D341Med (cell line): ENCODE measurements at regions not wholly inside any gene's neighbourhood (a gene's known extent, or its start where the extent isn't known, plus 50 kb on each side); places are given as distances from the start of the nearest gene placed in this dataset.
"Not testable (repeated sequence)": the region's sequence is repeated elsewhere in the genome, so short reads cannot be mapped to it uniquely, and the experiment has no call there.

Experiments used
- DNase-seq: peaks from one replicate; pipeline ENCODE4 v3.0.0; 2012; ENCODE audit warnings: low spot score

DNA sequence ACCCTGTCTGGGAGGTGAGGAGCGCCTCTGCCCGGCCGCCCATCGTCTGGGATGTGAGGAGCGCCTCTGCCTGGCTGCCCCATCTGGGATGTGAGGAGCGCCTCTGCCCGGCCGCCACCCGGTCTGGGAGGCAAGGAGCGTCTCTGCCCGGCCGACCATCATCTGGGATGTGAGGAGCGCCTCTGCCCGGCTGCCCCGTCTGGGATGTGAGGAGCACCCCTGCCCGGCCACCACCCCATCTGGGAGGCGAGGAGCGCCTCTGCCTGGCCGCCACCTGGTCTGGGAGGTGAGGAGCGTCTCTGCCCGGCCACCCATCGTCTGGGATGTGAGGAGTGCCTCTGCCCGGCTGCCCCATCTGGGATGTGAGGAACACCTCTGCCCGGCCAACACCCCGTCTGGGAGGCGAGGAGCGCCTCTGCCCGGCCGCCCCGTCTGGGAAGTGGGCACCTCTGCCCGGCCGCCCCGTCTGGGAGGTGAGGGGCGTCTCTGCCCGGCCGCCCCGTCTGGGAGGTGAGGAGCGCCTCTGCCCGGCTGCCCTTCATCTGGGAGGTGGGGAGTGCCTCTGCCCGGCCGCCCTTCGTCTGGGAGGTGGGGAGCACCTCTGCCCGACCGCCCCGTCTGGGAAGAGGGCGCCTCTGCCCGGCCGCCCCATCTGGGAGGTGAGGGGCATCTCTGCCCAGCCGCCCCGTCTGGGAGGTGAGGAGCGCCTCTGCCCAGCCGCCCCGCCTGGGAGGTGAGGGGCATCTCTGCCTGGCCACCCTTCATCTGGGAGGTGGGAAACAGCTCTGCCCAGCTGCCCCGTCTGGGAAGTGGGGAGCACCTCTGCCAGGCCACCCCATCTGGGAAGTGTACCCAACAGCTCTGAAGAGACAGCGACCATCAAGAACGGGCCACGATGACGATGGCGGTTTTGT lies 399.7 kb downstream of the CAAP1 start:
- DNase-seq = not testable (repeated sequence)

DNA sequence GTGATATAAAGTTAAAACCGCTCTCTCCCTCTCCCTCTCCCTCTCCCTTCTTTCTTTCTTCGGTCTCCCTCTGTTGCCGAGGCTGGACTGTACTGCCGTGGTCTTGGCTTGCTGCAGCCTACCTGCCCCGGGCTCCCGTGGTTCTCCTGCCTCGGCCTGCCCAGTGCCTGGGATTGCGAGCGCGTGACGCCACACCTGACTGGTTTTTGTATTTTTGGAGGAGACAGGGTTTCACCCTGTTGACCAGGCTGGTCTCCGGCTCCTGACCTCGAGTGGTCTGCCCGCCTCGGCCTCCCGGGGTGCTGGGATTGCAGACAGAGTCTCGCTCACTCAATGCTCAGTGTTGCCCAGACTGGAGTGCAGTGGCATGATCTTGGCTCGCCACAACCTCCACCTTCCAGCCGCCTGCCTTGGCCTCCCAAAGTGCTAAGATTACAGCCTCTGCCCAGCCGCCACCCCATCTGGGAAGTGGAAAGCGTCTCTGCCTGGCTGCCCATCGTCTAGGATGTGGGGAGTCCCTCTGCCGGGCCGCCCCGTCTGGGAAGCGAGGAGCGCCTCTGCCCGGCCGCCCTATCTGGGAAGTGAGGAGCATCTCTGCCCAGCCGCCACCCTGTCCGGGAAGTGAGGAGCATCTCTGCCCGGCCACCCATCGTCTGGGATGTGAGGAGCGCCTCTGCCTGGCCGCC lies 400.5 kb downstream of the CAAP1 start:
- not testable (repeated sequence) for DNase-seq

DNA sequence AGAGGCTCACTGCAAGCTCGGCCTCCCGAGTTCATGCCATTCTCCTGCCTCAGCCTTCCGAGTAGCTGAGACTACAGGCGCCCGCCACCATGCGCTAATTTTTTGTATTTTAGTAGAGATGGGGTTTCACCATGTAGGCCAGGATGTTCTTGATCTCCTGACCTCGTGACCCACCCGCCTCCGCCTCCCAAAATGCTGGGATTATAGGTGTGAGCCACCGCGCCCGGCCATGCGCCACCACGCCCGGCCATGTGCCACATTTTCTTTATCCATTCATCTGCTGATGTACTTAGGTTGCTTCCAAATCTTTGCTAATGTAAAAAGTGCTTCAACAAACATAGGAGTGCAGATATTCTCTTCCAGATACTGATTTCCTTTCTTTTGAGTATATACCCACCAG lies 408.6 kb downstream of the CAAP1 start:
- DNase-seq = no peak

DNA sequence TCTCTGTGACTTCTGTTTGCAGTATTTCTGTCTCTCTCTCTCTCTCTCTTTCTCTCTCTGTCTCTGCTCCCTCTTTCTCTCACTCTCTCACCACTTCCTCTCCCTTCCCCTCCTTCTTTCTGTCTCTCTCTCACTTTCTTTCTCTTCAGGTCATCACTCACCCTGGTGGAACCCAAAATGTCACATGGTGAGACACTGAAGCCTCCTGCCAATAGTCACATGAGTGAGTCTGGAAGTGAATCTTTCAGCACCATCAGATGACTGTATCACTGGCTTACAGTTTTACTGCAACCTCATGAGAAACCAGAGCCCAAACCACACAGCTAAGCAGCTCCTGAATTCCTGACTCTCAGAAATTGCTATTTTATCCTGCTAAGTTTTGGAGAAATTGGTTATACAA lies 414.6 kb downstream of the CAAP1 start:
- no peak for DNase-seq

DNA sequence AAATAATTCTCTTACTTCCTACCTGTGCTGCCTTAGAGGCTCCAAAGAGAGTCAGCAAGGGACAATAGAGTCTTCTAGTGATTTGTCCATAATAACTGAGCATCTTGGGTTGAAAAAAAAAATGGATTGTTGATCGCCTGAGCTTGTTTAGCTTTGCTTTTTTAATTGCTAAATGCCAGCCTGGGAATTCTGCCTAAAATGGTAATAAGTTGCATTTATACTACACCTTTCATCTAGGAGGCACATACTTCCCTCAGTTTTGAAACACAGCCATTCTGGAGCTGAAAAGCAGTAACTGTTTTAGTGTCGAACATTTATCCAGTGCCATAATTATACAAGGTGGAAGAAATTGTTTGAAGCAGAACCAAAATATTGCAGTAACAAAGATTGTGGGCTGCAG lies 421.3 kb downstream of the CAAP1 start:
- no peak for DNase-seq

DNA sequence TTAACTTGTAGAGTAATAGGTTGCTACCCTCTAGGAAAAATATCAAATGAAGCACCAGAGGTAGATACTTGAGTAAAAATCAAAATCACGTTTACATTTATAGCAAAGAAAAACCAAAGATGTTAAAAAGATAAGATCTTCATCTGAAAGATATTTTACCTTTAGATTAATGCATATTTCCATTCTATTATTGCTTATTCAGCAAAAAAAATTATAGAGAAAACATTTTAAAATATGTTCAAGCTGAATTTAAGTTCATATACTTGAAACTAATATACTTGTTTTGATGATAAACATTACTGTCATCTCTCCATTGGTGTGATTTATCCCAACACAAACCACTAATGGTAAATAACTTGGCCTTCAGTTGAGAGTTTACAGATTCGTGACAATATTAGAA lies 422.3 kb downstream of the CAAP1 start:
- DNase-seq = no peak

DNA sequence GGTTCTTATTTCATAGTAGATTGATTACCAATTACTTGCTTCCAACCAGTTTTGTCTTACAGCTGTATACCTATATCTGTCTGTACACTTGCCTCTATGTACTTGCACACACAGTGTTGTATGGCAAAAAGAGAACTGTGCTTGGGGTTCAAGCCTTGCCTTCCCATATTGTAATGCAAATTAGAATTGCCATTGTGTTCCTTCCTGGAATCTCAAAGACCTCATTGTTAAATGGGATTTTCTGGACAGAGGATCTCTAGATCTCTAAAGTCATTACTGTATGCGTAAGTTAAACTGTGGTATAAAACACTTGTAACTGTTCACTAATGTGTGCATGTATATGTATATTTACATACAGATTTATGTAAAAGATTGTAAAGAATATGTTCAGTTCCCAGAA lies 428.8 kb downstream of the CAAP1 start:
- DNase-seq = no peak

DNA sequence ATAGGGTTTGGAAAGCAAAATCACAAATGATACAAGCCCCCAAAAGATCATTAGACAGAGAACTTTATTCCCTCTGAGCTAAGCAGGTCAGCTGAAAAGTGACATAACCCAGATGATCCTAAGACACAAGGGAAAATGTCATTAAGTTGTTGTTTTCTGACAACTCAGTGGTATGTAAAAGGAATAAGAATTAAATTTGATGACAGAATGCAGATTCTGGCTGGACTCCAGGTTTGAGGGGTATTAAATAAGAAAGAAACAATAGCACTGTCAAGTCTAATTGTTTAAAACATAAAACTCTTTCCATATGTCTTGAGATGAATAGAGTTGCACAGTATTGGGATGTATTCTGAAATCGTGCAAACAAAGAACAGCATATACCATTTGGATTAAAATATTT lies 429.9 kb downstream of the CAAP1 start:
- DNase-seq = no peak

DNA sequence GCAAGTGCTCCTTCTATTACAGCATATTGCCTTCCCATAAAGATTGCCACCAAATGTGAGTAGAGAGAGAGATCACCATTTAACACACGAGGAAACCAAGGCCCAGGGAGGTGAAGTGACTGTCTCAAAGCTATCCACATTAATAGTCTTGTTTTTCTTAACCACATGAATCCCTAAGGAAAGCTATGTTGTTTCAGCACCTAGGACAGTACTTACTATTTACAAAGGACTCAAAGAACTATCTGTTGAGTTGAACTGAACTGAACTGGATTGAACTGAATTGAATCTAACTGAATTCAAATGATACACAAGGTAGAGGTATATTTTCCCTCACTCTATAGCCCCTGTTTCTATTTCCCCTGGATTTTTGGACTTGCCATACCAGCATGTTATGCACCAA lies 430.4 kb downstream of the CAAP1 start:
- DNase-seq = no peak

DNA sequence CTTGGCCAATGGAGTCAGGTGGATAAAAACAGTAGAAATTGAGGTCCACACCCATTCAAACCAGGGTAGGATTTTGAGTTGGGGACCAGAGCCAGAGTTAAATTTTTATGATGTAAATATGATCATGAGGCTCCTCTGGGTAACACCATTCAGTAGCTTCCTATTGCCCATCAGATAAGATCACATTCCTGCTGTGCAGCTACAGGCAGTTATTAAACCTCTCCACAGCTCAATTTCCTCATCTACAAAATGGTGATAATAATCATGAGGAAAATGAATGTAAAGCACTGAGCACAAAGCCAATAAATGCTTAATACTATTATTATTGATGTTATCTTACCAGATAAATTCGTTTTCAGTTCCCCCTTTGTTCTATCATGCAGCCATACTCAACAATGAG lies 432.0 kb downstream of the CAAP1 start:
- DNase-seq = no peak

DNA sequence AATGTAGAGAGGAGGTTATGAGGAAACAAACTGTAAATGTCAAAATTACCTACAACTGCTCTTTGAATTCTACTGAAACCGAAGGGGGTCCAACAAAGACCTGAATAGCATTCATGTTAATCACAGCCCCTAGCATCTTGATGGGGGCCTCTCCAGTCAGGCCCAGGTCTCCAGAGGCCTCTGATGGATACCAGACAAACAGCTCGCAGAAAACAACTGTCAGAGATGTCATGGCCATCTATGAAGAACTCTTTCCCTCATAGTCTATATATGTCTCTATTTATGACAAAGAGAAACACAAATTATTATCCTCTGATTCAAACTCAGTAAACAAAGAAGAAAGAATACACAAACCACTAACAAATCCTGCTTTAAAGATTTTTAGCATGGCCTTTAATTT lies 432.6 kb downstream of the CAAP1 start:
- no peak for DNase-seq

DNA sequence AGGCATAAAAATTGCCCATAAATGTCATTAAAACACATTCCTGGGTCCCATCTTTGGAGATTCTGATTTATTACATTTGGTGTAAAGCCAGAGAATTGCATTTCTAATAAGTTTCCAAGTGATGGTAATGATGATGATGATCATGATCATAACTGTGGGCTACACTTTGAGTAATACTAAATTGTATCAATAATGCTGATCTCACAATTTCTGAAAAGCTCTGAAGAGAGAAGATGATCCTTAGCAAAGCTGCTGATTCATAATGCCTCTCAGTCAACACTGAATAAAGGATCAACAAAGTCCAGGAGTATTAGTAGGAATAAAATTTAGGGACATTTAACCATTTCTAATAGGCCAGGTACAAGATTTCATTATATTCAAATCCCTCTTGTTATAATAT lies 434.5 kb downstream of the CAAP1 start:
- no peak for DNase-seq

DNA sequence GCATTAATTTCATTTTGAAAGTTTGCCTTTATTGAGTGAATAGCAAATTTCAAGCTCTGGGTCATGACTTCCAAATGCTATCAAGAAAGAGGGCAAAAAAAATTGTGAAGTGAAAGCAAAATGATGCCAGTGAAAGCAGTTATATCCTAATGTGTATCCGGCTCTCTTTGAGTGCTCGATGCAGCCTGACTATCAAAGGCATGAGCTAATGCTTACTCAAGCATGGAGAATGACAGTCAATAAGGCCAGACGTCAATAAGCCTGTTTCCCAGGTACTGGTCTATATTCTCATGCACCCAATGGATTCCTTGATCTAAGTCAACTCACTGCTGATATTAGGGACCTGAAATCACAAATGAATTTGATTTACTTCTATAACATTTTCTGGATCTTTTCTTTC lies 435.5 kb downstream of the CAAP1 start:
- DNase-seq = no peak

DNA sequence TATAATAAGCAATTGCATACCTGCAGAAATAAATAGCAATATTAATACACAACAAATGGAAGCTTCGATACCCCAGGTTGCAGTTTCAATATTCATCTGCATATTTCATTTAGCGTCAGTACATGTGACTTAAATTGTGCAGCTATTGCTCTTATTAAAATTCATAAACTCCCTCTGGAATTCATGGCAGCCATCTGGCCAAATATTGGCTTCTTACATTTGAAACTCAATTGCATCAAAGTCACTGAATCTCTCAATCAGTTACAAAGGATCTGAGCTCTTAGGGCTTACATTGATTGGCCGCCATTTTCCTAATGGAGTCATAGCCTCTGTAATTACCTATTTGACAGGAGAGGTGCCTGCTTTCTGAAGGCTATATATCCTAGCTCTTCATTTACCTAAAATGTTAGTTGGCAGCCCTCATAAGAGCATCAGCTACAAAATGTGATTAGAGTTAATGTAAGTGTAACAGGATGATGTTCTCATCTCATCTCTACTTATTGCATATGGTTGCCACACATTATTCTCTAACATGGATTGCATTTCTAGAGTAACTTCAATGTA lies 453.5 kb downstream of the CAAP1 start:
- DNase-seq = no peak

DNA sequence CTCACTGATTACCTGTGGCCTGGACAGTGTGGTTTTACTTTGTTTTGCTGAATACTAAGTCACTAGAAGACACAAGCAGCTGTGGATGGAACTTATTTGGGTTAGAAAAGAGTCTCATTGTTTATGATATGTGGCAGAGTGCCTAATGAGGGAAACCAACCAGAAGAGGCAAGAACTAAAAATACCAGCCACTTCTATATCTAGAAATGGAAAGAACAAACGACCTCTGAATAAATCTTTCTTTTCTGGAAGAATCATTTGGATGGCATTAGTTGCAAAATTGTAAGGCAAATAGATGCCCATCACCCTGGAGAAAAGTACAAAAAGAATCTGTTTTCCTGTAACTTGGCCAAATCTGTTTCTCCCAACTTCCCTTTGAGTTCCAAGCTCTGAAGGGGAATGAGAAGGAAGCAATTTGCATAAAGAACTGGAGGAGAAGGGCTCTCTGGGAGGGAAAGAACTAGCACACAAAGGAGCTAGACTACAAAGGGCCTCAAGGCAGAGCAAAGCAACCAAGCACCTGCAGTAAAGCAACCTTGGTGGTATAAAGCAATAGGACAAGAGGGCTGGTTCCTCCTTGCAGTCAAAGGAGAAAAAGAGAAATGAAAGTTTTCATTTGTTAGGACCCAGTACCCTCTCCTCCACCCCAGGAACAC lies 455.4 kb downstream of the CAAP1 start:
- no peak for DNase-seq

DNA sequence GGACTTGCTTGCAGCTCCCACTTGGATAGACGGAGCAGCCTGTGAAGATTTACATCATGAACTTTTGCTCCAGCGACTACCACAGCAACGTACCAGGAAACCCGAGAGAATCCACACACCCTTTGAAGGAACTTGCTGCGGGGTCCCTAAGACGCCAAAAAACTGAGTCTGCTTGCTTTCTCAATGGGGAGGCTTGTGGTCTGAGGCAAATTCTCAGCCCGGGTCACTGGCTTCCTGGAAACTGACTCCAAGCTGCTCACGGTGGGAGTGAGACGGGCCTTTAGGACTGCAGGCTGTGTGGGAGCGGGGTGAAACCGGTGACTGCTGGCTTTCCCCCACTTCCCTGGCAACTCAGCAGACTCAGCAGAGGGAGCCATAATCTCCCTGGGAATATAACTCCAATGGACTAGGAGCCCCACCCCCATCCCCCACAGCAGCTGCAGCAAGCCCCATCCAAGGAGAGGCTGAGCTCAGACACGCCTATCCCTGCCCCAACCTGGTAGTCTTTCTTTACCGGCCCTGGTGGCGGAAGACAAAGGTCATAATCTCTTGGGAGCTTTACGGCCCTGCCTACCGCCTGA lies 466.0 kb downstream of the CAAP1 start:
- no peak for DNase-seq

DNA sequence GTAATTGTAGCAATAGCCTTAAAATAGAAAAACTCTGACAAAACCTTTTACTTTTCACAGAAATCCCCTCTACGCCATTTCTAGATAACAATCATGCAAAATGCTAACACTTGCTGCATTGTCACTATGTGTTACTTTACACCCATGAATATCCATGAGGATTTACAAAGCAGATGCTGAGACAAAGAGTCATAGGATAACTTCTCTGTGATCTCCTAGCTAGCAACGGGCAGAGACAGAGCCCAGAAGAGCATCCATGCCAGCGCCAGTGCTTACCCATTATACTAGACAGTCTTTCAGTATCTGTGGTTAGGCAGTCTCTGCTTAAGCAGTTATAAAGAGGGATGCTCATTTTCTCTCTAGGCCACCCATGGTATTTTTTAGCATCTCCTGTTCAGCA lies 474.1 kb downstream of the CAAP1 start:
- no peak for DNase-seq

DNA sequence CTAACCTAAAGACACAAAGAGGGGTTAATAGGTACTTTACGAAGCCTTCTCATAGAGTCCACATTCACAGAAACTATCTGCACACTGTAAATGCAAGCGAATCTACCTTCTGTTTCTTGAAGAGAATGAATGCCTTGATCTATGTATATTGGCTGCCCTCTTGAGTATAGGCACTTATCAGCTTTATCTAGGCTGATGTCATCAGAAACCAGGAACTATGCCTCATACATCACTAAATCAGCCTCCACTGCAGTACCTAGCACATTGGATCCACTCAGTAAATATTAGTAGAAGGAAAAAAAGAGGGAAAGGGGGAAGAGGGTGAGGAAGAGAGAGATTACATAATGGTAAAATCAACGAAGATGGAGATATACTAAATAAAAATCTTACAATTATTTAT lies 477.1 kb downstream of the CAAP1 start:
- no peak for DNase-seq

DNA sequence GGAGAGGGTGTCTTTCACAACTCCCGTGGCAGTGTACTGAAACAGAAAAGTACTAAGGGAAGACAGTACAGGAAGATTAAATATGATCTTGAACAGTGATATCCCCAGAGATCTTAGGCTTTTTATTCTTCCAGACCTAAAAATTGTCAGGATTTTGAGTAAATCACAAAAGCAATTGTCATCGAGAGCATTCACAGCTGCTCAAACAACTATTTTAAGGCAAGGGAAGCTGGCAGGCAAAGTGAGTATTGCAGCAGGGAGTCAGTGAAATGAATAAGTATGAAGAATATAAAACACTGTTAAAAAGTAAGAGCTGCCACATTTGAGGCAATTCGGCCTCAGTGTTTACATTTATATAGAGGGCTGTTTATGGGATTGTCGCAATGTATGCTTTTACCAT lies 479.0 kb downstream of the CAAP1 start:
- DNase-seq = no peak

DNA sequence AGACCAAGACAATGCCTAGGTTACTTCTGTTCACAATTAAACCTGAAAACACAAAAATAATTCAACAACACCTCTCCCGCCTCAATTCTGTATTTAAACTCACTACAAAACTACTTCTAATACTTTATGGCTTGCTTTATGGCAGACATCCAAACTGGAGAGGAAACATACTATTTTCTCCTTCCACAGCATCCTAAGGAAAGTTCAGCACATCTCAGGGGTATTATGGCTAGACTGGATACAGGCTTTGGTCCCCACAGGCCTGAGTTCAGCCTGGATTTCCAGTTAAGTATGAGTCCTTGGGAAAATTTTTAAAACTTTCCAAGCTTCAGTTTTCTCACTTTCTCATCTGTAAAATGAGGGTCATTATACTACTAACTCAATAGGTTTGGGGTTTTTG lies 480.2 kb downstream of the CAAP1 start:
- no peak for DNase-seq

DNA sequence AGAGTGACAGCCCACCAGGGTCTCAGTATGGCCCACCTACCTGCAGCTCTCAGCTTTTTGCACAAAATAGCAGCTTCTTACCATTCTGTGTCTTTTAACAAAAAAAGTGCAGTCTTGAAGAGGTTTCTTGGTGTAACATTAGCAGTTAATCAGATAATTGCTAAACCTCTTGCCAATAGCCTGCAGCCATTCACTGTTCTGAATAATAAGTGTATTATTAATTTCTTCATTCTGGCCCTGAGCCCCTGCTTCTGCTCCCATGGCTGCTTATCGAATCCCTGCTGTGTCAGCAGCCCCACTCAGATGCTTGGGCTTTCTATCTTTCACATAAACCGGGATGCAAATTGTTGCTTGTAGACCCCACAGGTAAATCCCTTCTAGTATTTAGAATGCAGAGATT lies 485.9 kb downstream of the CAAP1 start:
- DNase-seq = no peak

DNA sequence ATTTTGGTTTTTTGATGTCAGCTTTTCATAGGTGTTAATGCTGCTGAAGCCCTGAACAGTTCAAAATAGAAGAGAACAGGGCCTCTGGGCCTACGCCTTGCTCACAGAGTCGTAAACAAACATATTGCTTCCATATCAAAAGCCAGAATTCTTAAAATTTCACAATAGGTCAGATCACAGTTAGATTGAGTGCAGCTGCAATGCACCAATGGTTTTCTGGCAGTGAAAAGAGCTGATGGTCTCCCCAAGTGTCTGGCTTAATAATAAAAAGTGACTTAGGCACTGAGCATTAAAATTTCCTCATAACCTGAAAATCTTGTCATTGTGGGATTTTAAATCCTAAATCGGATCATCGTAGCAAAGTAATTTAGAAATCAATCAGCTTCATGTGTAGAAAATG lies 493.0 kb downstream of the CAAP1 start:
- DNase-seq = no peak
